Karpas-422 (cell line): ENCODE measurements at regions not wholly inside any gene's neighbourhood (a gene's known extent, or its start where the extent isn't known, plus 50 kb on each side); places are given as distances from the start of the nearest gene placed in this dataset.

Source experiments
- DNase-seq: peaks from one replicate; pipeline ENCODE4 v3.0.0-alpha.2; 2015
- H2AFZ ChIP-seq: fragments of 200-600 bp; sonication (generic); 2 replicates; pipeline ENCODE4 v1.6.1; 2014; ENCODE audit warnings: antibody characterized with exemption, low read length, mixed read lengths
- H3K27ac ChIP-seq: fragments of 200-600 bp; sonication (generic); 2 replicates; pipeline ENCODE4 v1.5.1; 2014; ENCODE audit warnings: mild to moderate bottlenecking, low read length, moderate library complexity
- H3K27me3 ChIP-seq: fragments of 200-600 bp; sonication (generic); 2 replicates; pipeline ENCODE4 v1.6.1; 2014; ENCODE audit warnings: low read length, mixed read lengths
- H3K36me3 ChIP-seq: fragments of 200-600 bp; sonication (generic); 2 replicates; pipeline ENCODE4 v1.6.1; 2014; ENCODE audit warnings: low read length, mixed read lengths; ENCODE audit not compliant: insufficient read depth
- H3K4me1 ChIP-seq: fragments of 200-600 bp; sonication (generic); 2 replicates; pipeline ENCODE4 v1.6.1; 2014; ENCODE audit warnings: mild to moderate bottlenecking, low read length, mixed read lengths
- H3K4me2 ChIP-seq: fragments of 200-600 bp; sonication (generic); 2 replicates; pipeline ENCODE4 v1.6.1; 2014; ENCODE audit warnings: low read length, low read depth, mild to moderate bottlenecking; ENCODE audit not compliant: poor library complexity, severe bottlenecking
- H3K4me3 ChIP-seq: fragments of 200-600 bp; sonication (generic); 2 replicates; pipeline ENCODE4 v1.5.1; 2014; ENCODE audit warnings: mild to moderate bottlenecking, antibody characterized with exemption, low read length, mixed read lengths
- H3K79me2 ChIP-seq: fragments of 200-600 bp; sonication (generic); 2 replicates; pipeline ENCODE4 v1.6.1; 2014; ENCODE audit warnings: mild to moderate bottlenecking, low read length, mixed read lengths
- H3K9ac ChIP-seq: fragments of 200-600 bp; sonication (generic); 2 replicates; pipeline ENCODE4 v1.6.0; 2014; ENCODE audit warnings: low read length
- H3K9me2 ChIP-seq: fragments of 200-600 bp; sonication (generic), shearing (Covaris generic); replicated peaks from 2 replicates; pipeline ENCODE4 v1.6.0; 2014; ENCODE audit warnings: mild to moderate bottlenecking, low read length, moderate library complexity; ENCODE audit not compliant: insufficient read depth
- H3K9me3 ChIP-seq: fragments of 300-700, 200-600 bp; sonication (generic); 2 replicates; pipeline ENCODE4 v1.6.1; 2014; ENCODE audit warnings: low read length, mixed read lengths
- H4K20me1 ChIP-seq: fragments of 200-600 bp; sonication (generic); 2 replicates; pipeline ENCODE4 v1.6.1; 2014; ENCODE audit warnings: mild to moderate bottlenecking, antibody characterized with exemption, low read length, low read depth; ENCODE audit not compliant: insufficient read depth

- Histone ChIP-seq H3K9ac (no peak overlapping the region), H3K27me3 (no peaks in the 10 kb centered on the region), H3K9me2 (no peaks in the 10 kb centered on the region), H3K4me1 (no peaks in the 10 kb centered on the region), H3K9me3 (no peaks in the 10 kb centered on the region), H4K20me1 (no peaks in the 10 kb centered on the region), H3K27ac (no peak overlapping the region), H3K79me2 (no peaks in the 10 kb centered on the region), H2AFZ (no peak overlapping the region), H3K36me3 (no peaks in the 10 kb centered on the region), H3K4me3 (no peak overlapping the region), H3K4me2 (no peak overlapping the region)
- DNase-seq, result no peak
These were observed 130.4 kb upstream of the ETS2 start for GRCh38 chr21:38675182-38675824.

DNA sequence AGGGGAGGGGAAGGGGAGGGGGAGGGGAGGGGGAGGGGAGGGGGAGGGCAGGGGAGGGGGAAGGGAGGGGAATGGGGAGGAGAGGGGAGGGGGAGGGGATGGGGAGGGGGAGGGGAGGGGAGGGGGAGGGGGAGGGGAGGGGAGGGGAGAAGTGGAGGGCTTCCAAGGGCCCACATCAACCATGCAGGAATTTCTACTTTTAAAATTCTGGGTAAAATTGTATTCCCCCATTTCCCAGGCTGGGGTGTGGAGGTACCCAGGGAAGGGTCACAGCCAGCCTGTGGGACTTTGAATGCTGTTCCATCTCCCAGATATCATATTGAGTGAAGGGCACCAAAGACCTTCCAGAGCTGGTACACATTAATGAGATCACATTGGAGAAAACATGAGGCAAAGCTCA is 126.9 kb upstream of the ETS2 start:
- no peaks in the 10 kb centered on the region for H3K27me3 ChIP-seq
- no peak overlapping the region for H3K27ac ChIP-seq
- no peaks in the 10 kb centered on the region for H3K79me2 ChIP-seq
- H3K4me3 ChIP-seq, result no peak overlapping the region
- H4K20me1 ChIP-seq, result no peaks in the 10 kb centered on the region
- no peak for DNase-seq
- no peak overlapping the region for H2AFZ ChIP-seq
- no peaks in the 10 kb centered on the region for H3K9me3 ChIP-seq
- no peaks in the 10 kb centered on the region for H3K4me1 ChIP-seq
- no peaks in the 10 kb centered on the region for H3K9me2 ChIP-seq
- no peak overlapping the region for H3K4me2 ChIP-seq
- H3K36me3 ChIP-seq, result no peaks in the 10 kb centered on the region
- H3K9ac ChIP-seq, result no peak overlapping the region

GRCh38 chr21:38679534-38679933 is 126.2 kb upstream of the ETS2 start:
- no peaks in the 10 kb centered on the region for H3K36me3 ChIP-seq
- no peaks in the 10 kb centered on the region for H3K4me1 ChIP-seq
- H2AFZ ChIP-seq, result no peak overlapping the region
- H3K79me2 ChIP-seq, result no peaks in the 10 kb centered on the region
- H3K27ac ChIP-seq, result no peak overlapping the region
- H3K27me3 ChIP-seq, result no peaks in the 10 kb centered on the region
- no peak overlapping the region for H3K4me3 ChIP-seq
- no peaks in the 10 kb centered on the region for H3K9me3 ChIP-seq
- H3K9ac ChIP-seq, result no peak overlapping the region
- no peak overlapping the region for H3K4me2 ChIP-seq
- DNase-seq, result no peak
- H4K20me1 ChIP-seq, result no peaks in the 10 kb centered on the region
- no peaks in the 10 kb centered on the region for H3K9me2 ChIP-seq

DNA sequence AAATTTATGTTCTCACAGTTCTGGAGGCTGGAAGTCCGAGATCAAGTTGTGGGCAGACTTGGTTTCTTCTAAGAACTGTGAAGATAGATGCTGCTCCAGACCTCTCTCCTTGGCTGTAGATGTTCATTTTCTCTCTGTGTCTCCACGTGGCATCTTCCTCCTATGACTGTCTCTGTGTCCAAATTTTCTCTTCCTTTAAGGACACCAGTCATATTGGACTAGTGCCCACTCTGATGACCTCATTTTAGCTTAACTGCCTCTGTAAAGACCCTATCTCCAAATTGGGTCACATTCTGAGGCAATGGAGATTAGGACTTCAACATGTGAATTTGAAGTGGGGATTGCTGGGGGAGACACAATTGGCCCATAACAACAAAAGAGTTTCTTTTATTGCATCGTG is 125.3 kb upstream of the ETS2 start:
- H4K20me1 ChIP-seq, result no peaks in the 10 kb centered on the region
- H3K4me3 ChIP-seq, result no peak overlapping the region
- H3K9me2 ChIP-seq, result no peaks in the 10 kb centered on the region
- no peaks in the 10 kb centered on the region for H3K27me3 ChIP-seq
- no peaks in the 10 kb centered on the region for H3K9me3 ChIP-seq
- no peaks in the 10 kb centered on the region for H3K36me3 ChIP-seq
- no peaks in the 10 kb centered on the region for H3K79me2 ChIP-seq
- no peak overlapping the region for H2AFZ ChIP-seq
- no peak overlapping the region for H3K4me2 ChIP-seq
- H3K9ac ChIP-seq, result no peak overlapping the region
- DNase-seq, result no peak
- H3K4me1 ChIP-seq, result no peaks in the 10 kb centered on the region
- H3K27ac ChIP-seq, result no peak overlapping the region

GRCh38 chr21:38683222-38683621 is 122.5 kb upstream of the ETS2 start:
- H3K4me3 ChIP-seq, result no peak overlapping the region
- no peak for DNase-seq
- H3K9me2 ChIP-seq, result 0 out of 2 replicates have a peak, but pooled peaks cover 2% of the 10 kb centered on the region
- no peaks in the 10 kb centered on the region for H3K27me3 ChIP-seq
- H3K36me3 ChIP-seq, result no peaks in the 10 kb centered on the region
- H3K27ac ChIP-seq, result no peak overlapping the region
- no peak overlapping the region for H2AFZ ChIP-seq
- no peaks in the 10 kb centered on the region for H3K9me3 ChIP-seq
- H3K4me1 ChIP-seq, result no peaks in the 10 kb centered on the region
- H4K20me1 ChIP-seq, result no peaks in the 10 kb centered on the region
- no peaks in the 10 kb centered on the region for H3K79me2 ChIP-seq
- H3K4me2 ChIP-seq, result no peak overlapping the region
- no peak overlapping the region for H3K9ac ChIP-seq

DNA sequence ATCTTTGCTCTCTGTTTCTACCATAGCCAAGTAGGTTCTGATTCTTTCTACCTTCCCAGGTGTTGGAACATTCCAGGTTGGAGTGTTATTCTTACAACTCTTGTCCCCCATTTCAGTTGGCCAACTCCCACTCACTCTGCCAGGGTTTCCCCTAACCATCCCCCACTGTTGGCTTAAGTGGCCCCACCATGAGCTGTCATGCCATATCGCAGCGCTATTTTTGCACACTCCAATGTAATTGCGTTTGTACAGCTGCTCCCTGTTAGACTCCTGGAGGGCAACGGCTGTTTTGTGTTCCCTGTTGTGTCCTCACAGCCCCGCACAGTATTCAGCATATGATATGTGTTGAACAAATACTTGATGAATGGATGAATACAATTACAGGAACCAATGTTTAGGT is 117.7 kb upstream of the ETS2 start:
- no peak overlapping the region for H2AFZ ChIP-seq
- no peaks in the 10 kb centered on the region for H3K4me1 ChIP-seq
- H3K79me2 ChIP-seq, result no peaks in the 10 kb centered on the region
- no peak overlapping the region for H3K27ac ChIP-seq
- DNase-seq, result no peak
- no peak overlapping the region for H3K4me2 ChIP-seq
- H3K36me3 ChIP-seq, result no peaks in the 10 kb centered on the region
- no peak overlapping the region for H3K9ac ChIP-seq
- H3K9me3 ChIP-seq, result no peaks in the 10 kb centered on the region
- H3K27me3 ChIP-seq, result no peaks in the 10 kb centered on the region
- H4K20me1 ChIP-seq, result no peaks in the 10 kb centered on the region
- no peak overlapping the region for H3K4me3 ChIP-seq
- 0 out of 2 replicates have a peak, but pooled peaks cover 2% of the 10 kb centered on the region for H3K9me2 ChIP-seq

- no peaks in the 10 kb centered on the region for H3K79me2 ChIP-seq
- no peaks in the 10 kb centered on the region for H3K9me3 ChIP-seq
- H3K27me3 ChIP-seq, result no peaks in the 10 kb centered on the region
- no peak overlapping the region for H3K9ac ChIP-seq
- no peak overlapping the region for H3K4me3 ChIP-seq
- no peaks in the 10 kb centered on the region for H3K36me3 ChIP-seq
- H3K4me2 ChIP-seq, result no peak overlapping the region
- no peak overlapping the region for H2AFZ ChIP-seq
- no peak for DNase-seq
- H3K4me1 ChIP-seq, result no peaks in the 10 kb centered on the region
- 0 out of 2 replicates have a peak, but pooled peaks cover 2% of the 10 kb centered on the region for H3K9me2 ChIP-seq
- no peak overlapping the region for H3K27ac ChIP-seq
- no peaks in the 10 kb centered on the region for H4K20me1 ChIP-seq
These were observed 114.1 kb upstream of the ETS2 start for GRCh38 chr21:38691631-38692030.

GRCh38 chr21:38696579-38696978 is 109.2 kb upstream of the ETS2 start:
- Histone ChIP-seq H3K27me3 (no peaks in the 10 kb centered on the region), H2AFZ (no peak overlapping the region), H3K36me3 (no peaks in the 10 kb centered on the region), H3K4me3 (no peak overlapping the region), H3K4me1 (no peaks in the 10 kb centered on the region), H3K9ac (no peak overlapping the region), H3K79me2 (no peaks in the 10 kb centered on the region), H3K27ac (no peak overlapping the region), H3K4me2 (no peak overlapping the region), H3K9me3 (no peaks in the 10 kb centered on the region), H4K20me1 (no peaks in the 10 kb centered on the region), H3K9me2 (no peaks in the 10 kb centered on the region)
- DNase-seq, result no peak

- Histone ChIP-seq H3K4me2 (no peak overlapping the region), H3K4me3 (no peak overlapping the region), H4K20me1 (no peaks in the 10 kb centered on the region), H2AFZ (no peak overlapping the region), H3K9ac (no peak overlapping the region), H3K27ac (no peak overlapping the region), H3K27me3 (no peaks in the 10 kb centered on the region), H3K79me2 (no peaks in the 10 kb centered on the region), H3K4me1 (no peaks in the 10 kb centered on the region), H3K36me3 (no peaks in the 10 kb centered on the region), H3K9me3 (no peaks in the 10 kb centered on the region), H3K9me2 (no peaks in the 10 kb centered on the region)
- DNase-seq, result peak; percentile 43
These were observed 106.7 kb upstream of the ETS2 start for GRCh38 chr21:38699048-38699447.
